Spleen (tissue), 7 donors: ENCODE measurements at regions not wholly inside any gene's neighbourhood (a gene's known extent, or its start where the extent isn't known, plus 50 kb on each side); places are given as distances from the start of the nearest gene placed in this dataset.

Source experiments
- CTCF ChIP-seq, 11 experiments: fragments of 200-600 bp in 7 of 11; fragments of 450-650 bp in 4 of 11; sonication (generic) in 4 of 11; IDR thresholded peaks in 8 of 11; conservative IDR thresholded peaks in 3 of 11; 1 replicate in 7 of 11; 2 replicates in 4 of 11; pipeline versions ENCODE4 v1.4.0 to v1.8.0; 2016 to 2021; ENCODE audit warnings: antibody characterized with exemption in 11 of 11, inconsistent platforms in 4 of 11, mild to moderate bottlenecking in 1 of 11
- POLR2A ChIP-seq, 3 donors: fragments of 450-650 bp; IDR thresholded peaks; one replicate each; pipeline ENCODE4 v1.5.1; 2017; ENCODE audit warnings: antibody characterized with exemption in 3 of 3, mild to moderate bottlenecking in 1 of 3
- donor health status: DM: no; HTN: no; CAD: no; lungs with moderate emphysema.
- donor health status: DM: no; HTN: no; CAD: no.
- donor health status: DM: no; HTN: no; CAD: no.

GRCh38 chr4:17260166-17260907, 251.6 kb downstream of the QDPR start:
- TF ChIP-seq POLR2A (IDR thresholded peaks at IDR 0.05) = no peak
- TF ChIP-seq CTCF (IDR thresholded peaks at IDR 0.05 in 8 of 11, conservative IDR thresholded peaks at IDR 0.05 in 3 of 11) = no peak
